K562 (cell line): ENCODE measurements at regions not wholly inside any gene's neighbourhood (a gene's known extent, or its start where the extent isn't known, plus 50 kb on each side); places are given as distances from the start of the nearest gene placed in this dataset.

ENCODE experiments used
- GATAD2B ChIP-seq: fragments of 450-650 bp; IDR thresholded peaks from 2 replicates; pipeline ENCODE4 v1.6.1; 2017; ENCODE audit warnings: mild to moderate bottlenecking, borderline replicate concordance
- POLR2A ChIP-seq: fragments of 450-650 bp; conservative IDR thresholded peaks from 2 replicates; pipeline ENCODE4 v1.6.1; 2016
- TEAD4 ChIP-seq, 2 experiments: sonication (generic) in 1 of 2; formaldehyde crosslinking in 1 of 2; IDR thresholded peaks; 2 replicates each; pipeline versions ENCODE4 v1.6.1 to v1.8.0; 2012 to 2022; ENCODE audit warnings: borderline replicate concordance in 1 of 2, inconsistent platforms in 1 of 2, low read length in 1 of 2, mild to moderate bottlenecking in 1 of 2, missing genetic modification reagents in 1 of 2
- TF ChIP-seq, protein P1 (sequence below), 2 experiments: fragments of 450-650 bp in 1 of 2; sonication (generic) in 1 of 2; formaldehyde crosslinking in 1 of 2; IDR thresholded peaks in 1 of 2; conservative IDR thresholded peaks in 1 of 2; 2 replicates each; pipeline versions ENCODE4 v1.6.1 to v1.8.1; 2016 to 2023; ENCODE audit warnings: mild to moderate bottlenecking in 2 of 2, moderate library complexity in 2 of 2, inconsistent platforms in 1 of 2, missing genetic modification reagents in 1 of 2

- TF ChIP-seq, protein P1, sequence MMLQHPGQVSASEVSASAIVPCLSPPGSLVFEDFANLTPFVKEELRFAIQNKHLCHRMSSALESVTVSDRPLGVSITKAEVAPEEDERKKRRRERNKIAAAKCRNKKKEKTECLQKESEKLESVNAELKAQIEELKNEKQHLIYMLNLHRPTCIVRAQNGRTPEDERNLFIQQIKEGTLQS (IDR thresholded peaks at IDR 0.05): no peak
- TF ChIP-seq, protein P1 (CRISPR knock-in tag; conservative IDR thresholded peaks at IDR 0.05): no peak
- TF ChIP-seq POLR2A: no peak
- TF ChIP-seq GATAD2B: no peak
- no peak for TF ChIP-seq TEAD4 (IDR thresholded peaks at IDR 0.05; ENCODE audit: low read length)
- TF ChIP-seq TEAD4 (CRISPR knock-in tag; IDR thresholded peaks at IDR 0.05; ENCODE audit: borderline replicate concordance): no peak
These were observed 307.0 kb upstream of the CELF4 start for GRCh38 chr18:37872562-37872961.
